Hematopoietic multipotent progenitor cell treated with erythropoietin and hydrocortisone succinate and interleukin-3 and kit ligand, for 8 days (in vitro differentiated cells): ENCODE measurements at regions not wholly inside any gene's neighbourhood (a gene's known extent, or its start where the extent isn't known, plus 50 kb on each side); places are given as distances from the start of the nearest gene placed in this dataset.
"Not testable (repeated sequence)": the region's sequence is repeated elsewhere in the genome, so short reads cannot be mapped to it uniquely, and the experiment has no call there.

Source experiments
- DNase-seq: peaks from one replicate; pipeline ENCODE4 v3.0.0-alpha.2; 2015

- DNase-seq = no peak
Measured at GRCh38 chr2:186399082-186399644, 86.9 kb upstream of the ZC3H15 start.

- no peak for DNase-seq
Measured at GRCh38 chr2:186405842-186406241, 80.2 kb upstream of the ZC3H15 start.

- DNase-seq = no peak
Measured at GRCh38 chr2:186407611-186408010, 78.4 kb upstream of the ZC3H15 start.

- DNase-seq = no peak
Measured at GRCh38 chr2:186410802-186411201, 75.3 kb upstream of the ZC3H15 start.

- DNase-seq = peak; percentile 22
Measured at GRCh38 chr2:186422226-186422625, 63.8 kb upstream of the ZC3H15 start.

- DNase-seq = no peak
Measured at GRCh38 chr2:186423481-186423880, 62.6 kb upstream of the ZC3H15 start.

- no peak for DNase-seq
Measured at GRCh38 chr2:186424265-186424664, 61.8 kb upstream of the ZC3H15 start.

GRCh38 chr2:186425576-186425975 lies 60.5 kb upstream of the ZC3H15 start:
- no peak for DNase-seq

- DNase-seq = no peak
Measured at GRCh38 chr2:186426153-186427016, 59.7 kb upstream of the ZC3H15 start.

GRCh38 chr2:186427017-186427350 lies 59.1 kb upstream of the ZC3H15 start:
- DNase-seq = not testable (repeated sequence)

- DNase-seq = no peak
Measured at GRCh38 chr2:186427970-186428369, 58.1 kb upstream of the ZC3H15 start.

- no peak for DNase-seq
Measured at GRCh38 chr2:186429104-186429503, 57.0 kb upstream of the ZC3H15 start.

GRCh38 chr2:186431306-186431705 lies 54.8 kb upstream of the ZC3H15 start:
- DNase-seq = no peak

GRCh38 chr2:186433040-186433439 lies 53.0 kb upstream of the ZC3H15 start:
- DNase-seq = no peak

- DNase-seq = no peak
Measured at GRCh38 chr2:186433777-186434432, 52.2 kb upstream of the ZC3H15 start.
